ENCODE measurements at regions not wholly inside any gene's neighbourhood (a gene's known extent, or its start where the extent isn't known, plus 50 kb on each side); places are given as distances from the start of the nearest gene placed in this dataset.

GRCh38 chr15:38890194-38890593 lies 325.6 kb upstream of the RASGRP1 start:
- H3K27ac ChIP-seq, result no peak overlapping the region
- no peaks in the 10 kb centered on the region for H3K9me3 ChIP-seq
- in situ Hi-C loops (cut with MboI; ENCODE audit: low sequenced_read_pairs in 4 of 4), result no loop called here
- H3K4me1 ChIP-seq, result no peaks in the 10 kb centered on the region
- intact Hi-C loops (cut with DNase I; ENCODE audit: low total_unique reads), result no loop called here
- DNase-seq, result no peak
- H3K4me3 ChIP-seq, result no peak overlapping the region
- no peak for ATAC-seq
- no peak for TF ChIP-seq POLR2A (IDR thresholded peaks at IDR 0.05)
- TF ChIP-seq, protein P1, sequence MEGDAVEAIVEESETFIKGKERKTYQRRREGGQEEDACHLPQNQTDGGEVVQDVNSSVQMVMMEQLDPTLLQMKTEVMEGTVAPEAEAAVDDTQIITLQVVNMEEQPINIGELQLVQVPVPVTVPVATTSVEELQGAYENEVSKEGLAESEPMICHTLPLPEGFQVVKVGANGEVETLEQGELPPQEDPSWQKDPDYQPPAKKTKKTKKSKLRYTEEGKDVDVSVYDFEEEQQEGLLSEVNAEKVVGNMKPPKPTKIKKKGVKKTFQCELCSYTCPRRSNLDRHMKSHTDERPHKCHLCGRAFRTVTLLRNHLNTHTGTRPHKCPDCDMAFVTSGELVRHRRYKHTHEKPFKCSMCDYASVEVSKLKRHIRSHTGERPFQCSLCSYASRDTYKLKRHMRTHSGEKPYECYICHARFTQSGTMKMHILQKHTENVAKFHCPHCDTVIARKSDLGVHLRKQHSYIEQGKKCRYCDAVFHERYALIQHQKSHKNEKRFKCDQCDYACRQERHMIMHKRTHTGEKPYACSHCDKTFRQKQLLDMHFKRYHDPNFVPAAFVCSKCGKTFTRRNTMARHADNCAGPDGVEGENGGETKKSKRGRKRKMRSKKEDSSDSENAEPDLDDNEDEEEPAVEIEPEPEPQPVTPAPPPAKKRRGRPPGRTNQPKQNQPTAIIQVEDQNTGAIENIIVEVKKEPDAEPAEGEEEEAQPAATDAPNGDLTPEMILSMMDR (IDR thresholded peaks at IDR 0.05 in 4 of 5, conservative IDR thresholded peaks at IDR 0.05 in 1 of 5), result no peak
- H3K36me3 ChIP-seq, result no peaks in the 10 kb centered on the region
- H3K27me3 ChIP-seq, result no peaks in the 10 kb centered on the region

GRCh38 chr15:38893925-38894242 lies 329.3 kb upstream of the RASGRP1 start:
- intact Hi-C loops (cut with DNase I; ENCODE audit: low total_unique reads) (no loop called here), in situ Hi-C loops (cut with MboI; ENCODE audit: low sequenced_read_pairs in 4 of 4) (no loop called here)
- DNase-seq, result no peak
- no peaks in the 10 kb centered on the region for H3K4me1 ChIP-seq
- H3K9me3 ChIP-seq, result no peaks in the 10 kb centered on the region
- H3K4me3 ChIP-seq, result no peak overlapping the region
- TF ChIP-seq, protein P1 (IDR thresholded peaks at IDR 0.05 in 4 of 5, conservative IDR thresholded peaks at IDR 0.05 in 1 of 5), result no peak
- no peak for TF ChIP-seq POLR2A (IDR thresholded peaks at IDR 0.05)
- ATAC-seq, result no peak
- no peaks in the 10 kb centered on the region for H3K27me3 ChIP-seq
- H3K27ac ChIP-seq, result no peak overlapping the region
- H3K36me3 ChIP-seq, result no peaks in the 10 kb centered on the region

DNA sequence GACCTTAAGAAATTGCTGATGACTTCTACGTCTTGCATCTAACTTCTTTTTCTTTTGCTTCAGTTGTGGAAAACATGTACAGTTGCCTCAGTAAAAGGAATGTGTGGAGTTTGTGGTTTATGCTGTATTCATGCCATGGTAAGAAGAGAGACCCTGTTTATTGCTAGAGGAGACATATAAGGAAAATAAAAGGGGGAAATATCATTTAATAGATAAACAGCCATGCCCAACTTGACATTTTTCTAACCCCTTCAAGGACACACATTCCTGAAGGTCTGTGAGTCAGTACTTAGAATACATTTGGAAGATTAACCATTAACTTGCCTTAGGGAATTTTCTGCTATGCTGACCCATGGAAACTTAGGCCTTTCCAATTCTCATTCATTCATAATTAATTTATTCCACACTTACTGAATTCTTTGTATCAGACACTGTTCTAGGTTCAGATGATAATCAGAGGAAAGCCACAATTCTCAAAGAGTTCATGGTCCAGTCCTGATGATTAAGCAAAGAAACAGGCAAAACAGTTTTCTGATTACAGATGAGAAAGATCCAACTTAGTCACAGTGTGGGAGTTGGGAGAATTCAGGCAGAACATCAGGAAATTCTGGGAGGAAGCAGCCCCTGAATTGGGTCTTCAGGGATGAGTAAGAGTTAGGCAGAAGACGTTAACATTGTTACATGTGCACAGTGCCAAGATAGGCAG lies 329.8 kb upstream of the RASGRP1 start:
- intact Hi-C loops (cut with DNase I; ENCODE audit: low total_unique reads) (no loop called here), in situ Hi-C loops (cut with MboI; ENCODE audit: low sequenced_read_pairs in 4 of 4) (no loop called here)
- H3K36me3 ChIP-seq, result no peaks in the 10 kb centered on the region
- no peak overlapping the region for H3K27ac ChIP-seq
- no peaks in the 10 kb centered on the region for H3K27me3 ChIP-seq
- no peaks in the 10 kb centered on the region for H3K4me1 ChIP-seq
- no peak for TF ChIP-seq POLR2A (IDR thresholded peaks at IDR 0.05)
- TF ChIP-seq, protein P1 (IDR thresholded peaks at IDR 0.05 in 4 of 5, conservative IDR thresholded peaks at IDR 0.05 in 1 of 5), result no peak
- no peaks in the 10 kb centered on the region for H3K9me3 ChIP-seq
- H3K4me3 ChIP-seq, result no peak overlapping the region
- no peak for ATAC-seq
- no peak for DNase-seq

DNA sequence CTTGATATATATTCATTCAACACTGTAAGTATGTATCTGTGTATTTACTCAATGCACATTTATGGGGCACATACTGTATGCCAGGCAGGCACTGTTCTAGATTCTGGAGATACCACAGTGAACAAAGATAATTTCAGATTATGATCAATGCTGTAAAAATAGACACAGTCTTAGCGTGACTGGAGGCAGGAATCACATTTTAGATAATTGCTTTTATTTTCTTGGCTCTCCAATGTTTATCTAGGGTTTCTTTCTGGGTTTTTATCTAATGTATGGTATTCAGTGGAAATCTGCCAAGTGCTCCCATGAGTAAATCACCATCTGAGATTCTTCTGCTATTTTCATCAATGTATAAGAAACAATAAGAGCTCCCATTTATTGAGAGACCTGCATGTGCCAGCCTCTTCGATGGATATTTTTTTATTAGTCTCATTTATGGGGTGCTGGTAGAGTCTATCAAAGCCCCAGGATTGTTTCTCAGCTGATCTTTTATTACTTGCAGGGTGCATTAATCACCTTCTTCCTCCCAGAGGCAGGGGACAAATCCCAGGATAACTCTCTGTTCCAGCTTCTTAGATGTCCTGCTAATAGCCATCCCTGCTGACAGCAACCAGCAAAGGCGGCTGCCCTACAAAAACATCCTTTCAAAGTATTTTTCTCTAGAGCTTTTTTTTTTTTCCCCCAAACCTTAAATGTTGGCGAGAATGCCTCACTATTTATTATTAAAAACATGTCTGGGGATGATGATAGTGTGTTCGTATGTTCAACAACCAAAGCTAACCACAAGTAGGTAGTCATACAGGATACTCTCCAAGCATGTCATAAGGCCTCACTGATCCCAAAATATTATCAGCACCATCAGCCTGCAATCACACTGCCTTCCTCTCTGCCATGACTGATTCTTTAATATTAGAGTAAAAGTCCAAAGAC lies 331.0 kb upstream of the RASGRP1 start:
- no peak overlapping the region for H3K27ac ChIP-seq
- intact Hi-C loops (cut with DNase I; ENCODE audit: low total_unique reads) (no loop called here), in situ Hi-C loops (cut with MboI; ENCODE audit: low sequenced_read_pairs in 4 of 4) (no loop called here)
- H3K27me3 ChIP-seq, result no peaks in the 10 kb centered on the region
- no peak for TF ChIP-seq POLR2A (IDR thresholded peaks at IDR 0.05)
- TF ChIP-seq, protein P1 (IDR thresholded peaks at IDR 0.05 in 4 of 5, conservative IDR thresholded peaks at IDR 0.05 in 1 of 5), result no peak
- H3K4me3 ChIP-seq, result no peak overlapping the region
- H3K36me3 ChIP-seq, result no peaks in the 10 kb centered on the region
- ATAC-seq (no peak), DNase-seq (no peak)
- H3K9me3 ChIP-seq, result no peaks in the 10 kb centered on the region
- no peaks in the 10 kb centered on the region for H3K4me1 ChIP-seq
